HL-60 (cell line): ENCODE measurements at regions not wholly inside any gene's neighbourhood (a gene's known extent, or its start where the extent isn't known, plus 50 kb on each side); places are given as distances from the start of the nearest gene placed in this dataset.

Experiments
- CTCF ChIP-seq: IDR thresholded peaks from one replicate; pipeline ENCODE4 v1.5.1; 2011; ENCODE audit warnings: low read length, control low read depth, inconsistent platforms; ENCODE audit not compliant: insufficient read depth
- REST ChIP-seq: IDR thresholded peaks from 2 replicates; pipeline ENCODE4 v1.6.1; 2012; ENCODE audit warnings: low read depth; ENCODE audit not compliant: insufficient replicate concordance

- TF ChIP-seq CTCF (no peak), REST (no peak)
These were observed 63.0 kb upstream of the TPM4 start for GRCh38 chr19:16013181-16013850.
